H1 (cell line): ENCODE measurements at regions not wholly inside any gene's neighbourhood (a gene's known extent, or its start where the extent isn't known, plus 50 kb on each side); places are given as distances from the start of the nearest gene placed in this dataset.

Source experiments
- SRF ChIP-seq: IDR thresholded peaks from 2 replicates; pipeline ENCODE4 v1.6.1; 2011; ENCODE audit warnings: mild to moderate bottlenecking, low read depth, low read length, moderate library complexity
- TAF1 ChIP-seq: IDR thresholded peaks from 2 replicates; pipeline ENCODE4 v1.6.1; 2011; ENCODE audit warnings: mild to moderate bottlenecking, low read depth, low read length

DNA sequence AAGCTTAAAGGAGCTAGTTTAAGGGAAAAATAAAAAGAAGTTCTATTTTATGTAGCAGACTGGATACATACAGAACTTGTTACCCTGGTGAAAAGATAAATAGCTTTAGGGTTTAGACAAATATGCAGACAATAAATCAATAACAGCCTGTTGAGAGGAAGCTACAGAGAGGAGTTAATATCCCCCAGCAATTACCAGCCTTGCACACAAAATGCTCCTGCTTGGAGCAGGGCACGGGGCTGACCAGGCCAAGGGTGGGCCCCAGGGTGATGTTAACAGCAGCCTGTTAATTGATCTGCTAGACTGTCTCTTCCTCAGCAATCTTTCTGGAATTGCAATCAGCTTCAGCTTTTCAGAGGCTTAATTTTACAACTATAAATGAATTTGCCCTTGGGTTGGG is 125.1 kb upstream of the SOX4 start (continued):
- TF ChIP-seq SRF (no peak), TAF1 (no peak)
